Right lobe of liver (tissue), 4 donors: ENCODE measurements at regions not wholly inside any gene's neighbourhood (a gene's known extent, or its start where the extent isn't known, plus 50 kb on each side); places are given as distances from the start of the nearest gene placed in this dataset.

Source experiments
- CTCF ChIP-seq, 4 donors: fragments of 200-600 bp in 3 of 4; fragments of 450-650 bp in 1 of 4; IDR thresholded peaks; one replicate each; pipeline versions ENCODE4 v1.5.1 to v1.8.0; 2016 to 2022; ENCODE audit warnings: antibody characterized with exemption in 4 of 4, mild to moderate bottlenecking in 2 of 4
- POLR2A ChIP-seq: fragments of 450-650 bp; IDR thresholded peaks from one replicate; pipeline ENCODE4 v1.6.1; 2017; ENCODE audit warnings: antibody characterized with exemption, mild to moderate bottlenecking
- donor health status: DM: no; HTN: no; CAD: no.
- donor health status: DM: no; HTN: no; CAD: no.
- donor health status: DM: no; HTN: yes; CAD: no.

- TF ChIP-seq CTCF (IDR thresholded peaks at IDR 0.05) (no peak), POLR2A (no peak)
These were observed 49.9 kb upstream of the SLC35F5 start for GRCh38 chr2:113806217-113806913.
